AG08396 (cell line): ENCODE measurements at regions not wholly inside any gene's neighbourhood (a gene's known extent, or its start where the extent isn't known, plus 50 kb on each side); places are given as distances from the start of the nearest gene placed in this dataset.

Experiments
- DNase-seq: peaks from one replicate; pipeline ENCODE4 v3.0.0; 2012; ENCODE audit warnings: low spot score, mixed read lengths

- DNase-seq: no peak
These were observed 82.6 kb upstream of the PCGF5 start for GRCh38 chr10:91137822-91138221.

- DNase-seq: no peak
These were observed 79.4 kb upstream of the PCGF5 start for GRCh38 chr10:91140995-91141549.

- no peak for DNase-seq
These were observed 75.5 kb upstream of the PCGF5 start for GRCh38 chr10:91144961-91145360.

GRCh38 chr10:91146146-91146545 lies 74.3 kb upstream of the PCGF5 start:
- DNase-seq: no peak

GRCh38 chr10:91149550-91149949 lies 70.9 kb upstream of the PCGF5 start:
- DNase-seq: no peak

GRCh38 chr10:91150631-91151030 lies 69.8 kb upstream of the PCGF5 start:
- DNase-seq: no peak

GRCh38 chr10:91153508-91153907 lies 67.0 kb upstream of the PCGF5 start:
- no peak for DNase-seq

GRCh38 chr10:91154842-91155241 lies 65.6 kb upstream of the PCGF5 start:
- no peak for DNase-seq

- DNase-seq: no peak
These were observed 64.3 kb upstream of the PCGF5 start for GRCh38 chr10:91156196-91156595.

- DNase-seq: no peak
These were observed 61.1 kb upstream of the PCGF5 start for GRCh38 chr10:91159254-91159783.

- DNase-seq: peak; percentile 46
These were observed 58.4 kb upstream of the PCGF5 start for GRCh38 chr10:91162050-91162494.

GRCh38 chr10:91162495-91163268 lies 57.8 kb upstream of the PCGF5 start:
- DNase-seq: peak; percentile 82

GRCh38 chr10:91163269-91163868 lies 57.1 kb upstream of the PCGF5 start:
- DNase-seq: peak; percentile 73

GRCh38 chr10:91163869-91164474 lies 56.5 kb upstream of the PCGF5 start:
- peak; percentile 90 for DNase-seq

- DNase-seq: no peak
These were observed 55.9 kb upstream of the PCGF5 start for GRCh38 chr10:91164520-91165065.

- DNase-seq: no peak
These were observed 53.1 kb upstream of the PCGF5 start for GRCh38 chr10:91167406-91167805.

- no peak for DNase-seq
These were observed 50.0 kb upstream of the PCGF5 start for GRCh38 chr10:91170418-91170817.
